ENCODE measurements at regions not wholly inside any gene's neighbourhood (a gene's known extent, or its start where the extent isn't known, plus 50 kb on each side); places are given as distances from the start of the nearest gene placed in this dataset.

GRCh38 chr21:18168108-18168507, 76.5 kb upstream of the CHODL start:
- WGBS, 2 donors, result 70 to 84% methylated on average over 3 of the region's 3 CpGs
- H3K4me3 ChIP-seq, result no peak overlapping the region
- no peak overlapping the region for H3K27ac ChIP-seq
- no peaks in the 10 kb centered on the region for H3K4me1 ChIP-seq
- ATAC-seq (no peak), DNase-seq (no peak)
- H3K9me3 ChIP-seq, result peaks cover 0 to 9% (median 0%) of the 10 kb centered on the region in 11 donors
- intact Hi-C loops (cut with DNase I), result no loop called here
- no peak for TF ChIP-seq CTCF (IDR thresholded peaks at IDR 0.05)
- no peaks in the 10 kb centered on the region for H3K36me3 ChIP-seq
- no peaks in the 10 kb centered on the region for H3K27me3 ChIP-seq

GRCh38 chr21:18164933-18165332, 79.7 kb upstream of the CHODL start:
- Histone ChIP-seq H3K27ac (no peak overlapping the region), H3K27me3 (no peaks in the 10 kb centered on the region), H3K9me3 (no peaks in the 10 kb centered on the region), H3K4me1 (no peaks in the 10 kb centered on the region), H3K4me3 (no peak overlapping the region), H3K36me3 (no peaks in the 10 kb centered on the region)
- DNase-seq, result no peak
- intact Hi-C loops (cut with DNase I), result no loop called here
- peak in 2 of 8 donors; percentile 24 to 39 for ATAC-seq
- peak in 2 of 9 donors; percentile 9 to 17 for TF ChIP-seq CTCF (IDR thresholded peaks at IDR 0.05)
- WGBS, 2 donors, result 58 to 61% methylated on average over 6 of the region's 6 CpGs

- DNase-seq (no peak), ATAC-seq (peak in 1 of 8 donors; percentile 31)
- Histone ChIP-seq H3K27ac (no peak overlapping the region), H3K9me3 (no peaks in the 10 kb centered on the region), H3K4me1 (no peaks in the 10 kb centered on the region), H3K36me3 (no peaks in the 10 kb centered on the region), H3K4me3 (no peak overlapping the region), H3K27me3 (no peaks in the 10 kb centered on the region)
- TF ChIP-seq CTCF (IDR thresholded peaks at IDR 0.05), result no peak
- 58 to 69% methylated on average over 3 of the region's 3 CpGs for WGBS, 2 donors
- intact Hi-C loops (cut with DNase I), result no loop called here
These were observed 80.2 kb upstream of the CHODL start for GRCh38 chr21:18164483-18164882.

GRCh38 chr21:18163956-18164355, 80.7 kb upstream of the CHODL start:
- H3K27ac ChIP-seq, result no peak overlapping the region
- no peaks in the 10 kb centered on the region for H3K9me3 ChIP-seq
- H3K27me3 ChIP-seq, result no peaks in the 10 kb centered on the region
- ATAC-seq, result no peak
- no peak for DNase-seq
- no peak for TF ChIP-seq CTCF (IDR thresholded peaks at IDR 0.05)
- no peaks in the 10 kb centered on the region for H3K36me3 ChIP-seq
- intact Hi-C loops (cut with DNase I), result no loop called here
- H3K4me1 ChIP-seq, result no peaks in the 10 kb centered on the region
- no peak overlapping the region for H3K4me3 ChIP-seq

GRCh38 chr21:18161841-18162240, 82.8 kb upstream of the CHODL start:
- Histone ChIP-seq H3K27me3 (no peaks in the 10 kb centered on the region), H3K4me1 (no peaks in the 10 kb centered on the region), H3K4me3 (no peak overlapping the region), H3K36me3 (no peaks in the 10 kb centered on the region), H3K27ac (no peak overlapping the region), H3K9me3 (no peaks in the 10 kb centered on the region)
- no peak for ATAC-seq
- TF ChIP-seq CTCF (IDR thresholded peaks at IDR 0.05), result no peak
- DNase-seq, result no peak
- intact Hi-C loops (cut with DNase I), result no loop called here
- WGBS, 2 donors, result 93% methylated on average over 3 of the region's 3 CpGs
